ENCODE measurements at regions not wholly inside any gene's neighbourhood (a gene's known extent, or its start where the extent isn't known, plus 50 kb on each side); places are given as distances from the start of the nearest gene placed in this dataset.

DNA sequence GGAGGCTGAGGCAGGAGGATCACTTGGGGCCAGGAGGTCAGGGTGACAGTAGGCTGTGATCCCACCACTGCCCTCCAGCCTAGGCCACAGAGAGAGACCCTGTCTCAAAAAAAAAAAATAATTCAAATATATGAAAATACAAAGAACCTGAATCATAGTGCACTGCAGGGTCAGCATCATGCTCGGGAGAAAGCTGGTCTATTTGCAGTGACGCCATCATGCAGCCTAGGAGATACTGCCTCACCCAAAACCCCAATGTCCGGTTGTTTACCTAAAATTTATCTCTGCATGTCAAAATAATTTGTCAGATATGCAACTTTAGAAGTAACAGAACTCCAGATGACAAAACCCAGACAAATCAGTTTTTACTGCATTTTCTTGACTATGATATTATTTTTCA, 61.5 kb upstream of the ALKAL2 start:
- TF ChIP-seq, protein P1, sequence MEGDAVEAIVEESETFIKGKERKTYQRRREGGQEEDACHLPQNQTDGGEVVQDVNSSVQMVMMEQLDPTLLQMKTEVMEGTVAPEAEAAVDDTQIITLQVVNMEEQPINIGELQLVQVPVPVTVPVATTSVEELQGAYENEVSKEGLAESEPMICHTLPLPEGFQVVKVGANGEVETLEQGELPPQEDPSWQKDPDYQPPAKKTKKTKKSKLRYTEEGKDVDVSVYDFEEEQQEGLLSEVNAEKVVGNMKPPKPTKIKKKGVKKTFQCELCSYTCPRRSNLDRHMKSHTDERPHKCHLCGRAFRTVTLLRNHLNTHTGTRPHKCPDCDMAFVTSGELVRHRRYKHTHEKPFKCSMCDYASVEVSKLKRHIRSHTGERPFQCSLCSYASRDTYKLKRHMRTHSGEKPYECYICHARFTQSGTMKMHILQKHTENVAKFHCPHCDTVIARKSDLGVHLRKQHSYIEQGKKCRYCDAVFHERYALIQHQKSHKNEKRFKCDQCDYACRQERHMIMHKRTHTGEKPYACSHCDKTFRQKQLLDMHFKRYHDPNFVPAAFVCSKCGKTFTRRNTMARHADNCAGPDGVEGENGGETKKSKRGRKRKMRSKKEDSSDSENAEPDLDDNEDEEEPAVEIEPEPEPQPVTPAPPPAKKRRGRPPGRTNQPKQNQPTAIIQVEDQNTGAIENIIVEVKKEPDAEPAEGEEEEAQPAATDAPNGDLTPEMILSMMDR (conservative IDR thresholded peaks at IDR 0.05) = no peak
- no peak for TF ChIP-seq EZH2 (IDR thresholded peaks at IDR 0.05; ENCODE audit: low read depth)
- CTCF ChIA-PET = no interaction called here
- intact Hi-C loops (cut with micrococcal nuclease; ENCODE audit: unreplicated experiment) = no loop called here
- no peaks in the 10 kb centered on the region for H3F3A ChIP-seq (ENCODE audit: insufficient read depth, low read depth)
- no peak overlapping the region for H2AFZ ChIP-seq
- H3K27ac ChIP-seq = no peak overlapping the region
- no peaks in the 10 kb centered on the region for H3K4me1 ChIP-seq (replicated peaks; ENCODE audit: insufficient read depth)
- DNase-seq = no peak
- POLR2A ChIA-PET (ENCODE audit: unreplicated experiment) = no interaction called here
- H3K4me3 ChIP-seq = no peak overlapping the region
- H3K36me3 ChIP-seq (ENCODE audit: low read depth) = no peaks in the 10 kb centered on the region
- no TSS peak for BruUV-seq (replicated peaks)
- H3K79me2 ChIP-seq (ENCODE audit: low read depth) = no peaks in the 10 kb centered on the region
- no peaks in the 10 kb centered on the region for H3K9me3 ChIP-seq (ENCODE audit: insufficient read depth, low read depth)
- H3K9me2 ChIP-seq (ENCODE audit: insufficient read depth) = no peaks in the 10 kb centered on the region
- H3K4me2 ChIP-seq = no peak overlapping the region
- no peaks in the 10 kb centered on the region for H4K20me1 ChIP-seq (ENCODE audit: insufficient read depth)
- peaks cover 30% of the 10 kb centered on the region; the same call in 1 of the 2 replicates for H3K27me3 ChIP-seq (ENCODE audit: insufficient read depth, low read depth)

DNA sequence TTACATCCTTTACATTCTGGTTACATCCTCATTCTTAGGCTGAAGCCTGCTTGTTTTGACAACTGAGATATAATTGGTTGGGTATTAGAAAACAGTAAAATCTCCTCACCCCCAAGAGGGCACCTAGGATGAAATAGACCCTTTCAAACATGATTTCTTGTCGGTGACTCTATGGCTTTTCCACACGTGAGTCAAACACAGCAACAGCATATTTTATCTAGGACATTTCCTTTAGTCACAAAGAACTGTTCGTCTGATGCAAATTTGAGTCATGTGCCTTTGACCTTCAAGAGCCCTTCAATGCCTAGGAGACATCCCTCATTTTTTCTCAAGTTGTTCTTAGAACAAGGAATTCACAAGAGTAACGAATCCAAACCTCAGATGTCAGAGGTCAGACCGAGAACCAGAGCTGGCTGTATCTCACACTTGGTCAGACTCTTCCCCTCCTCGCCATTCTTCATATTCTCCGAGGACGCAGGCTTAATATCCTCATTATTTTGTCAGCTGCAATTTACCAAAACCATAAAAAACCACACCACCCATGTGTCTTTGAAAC, 60.5 kb upstream of the ALKAL2 start:
- no TSS peak for BruUV-seq (replicated peaks)

DNA sequence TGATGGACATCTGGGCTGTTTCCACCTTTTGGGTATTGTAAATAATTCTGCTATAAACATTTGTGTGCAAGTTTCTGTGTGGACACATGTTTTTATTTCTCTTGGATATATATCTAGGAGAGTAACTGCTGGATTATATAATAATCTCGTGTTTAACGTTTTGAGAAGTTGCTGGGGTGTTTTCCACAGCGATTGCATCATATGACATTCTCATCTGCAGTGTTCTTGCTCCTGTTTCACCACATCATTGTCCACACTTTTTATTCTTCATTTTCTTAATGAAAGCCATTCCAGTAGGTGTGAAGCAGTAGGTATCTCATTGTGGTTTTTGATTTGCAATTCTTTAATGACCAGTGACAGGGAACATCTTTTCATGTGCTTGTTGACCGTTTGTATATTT, 56.9 kb upstream of the ALKAL2 start:
- no peaks in the 10 kb centered on the region for H3F3A ChIP-seq (ENCODE audit: insufficient read depth, low read depth)
- no peak overlapping the region for H3K4me3 ChIP-seq
- H3K9me3 ChIP-seq (ENCODE audit: insufficient read depth, low read depth) = no peaks in the 10 kb centered on the region
- no peak overlapping the region for H3K4me2 ChIP-seq
- no peaks in the 10 kb centered on the region for H3K36me3 ChIP-seq (ENCODE audit: low read depth)
- H3K27ac ChIP-seq = no peak overlapping the region
- intact Hi-C loops (cut with micrococcal nuclease; ENCODE audit: unreplicated experiment) = no loop called here
- H3K79me2 ChIP-seq (ENCODE audit: low read depth) = no peaks in the 10 kb centered on the region
- TF ChIP-seq, protein P1 (conservative IDR thresholded peaks at IDR 0.05) = no peak
- no peak for TF ChIP-seq EZH2 (IDR thresholded peaks at IDR 0.05; ENCODE audit: low read depth)
- CTCF ChIA-PET = no interaction called here
- no TSS peak for BruUV-seq (replicated peaks)
- H4K20me1 ChIP-seq (ENCODE audit: insufficient read depth) = no peaks in the 10 kb centered on the region
- no peaks in the 10 kb centered on the region for H3K4me1 ChIP-seq (replicated peaks; ENCODE audit: insufficient read depth)
- POLR2A ChIA-PET (ENCODE audit: unreplicated experiment) = no interaction called here
- DNase-seq = no peak
- no peaks in the 10 kb centered on the region for H3K9me2 ChIP-seq (ENCODE audit: insufficient read depth)
- no peak overlapping the region for H2AFZ ChIP-seq
- H3K27me3 ChIP-seq (ENCODE audit: insufficient read depth, low read depth) = peaks cover 31% of the 10 kb centered on the region

More for the DNA sequence above, 60.5 kb upstream of the ALKAL2 start:
- ChIA-PET CTCF (no interaction called here), POLR2A (ENCODE audit: unreplicated experiment) (no interaction called here)
- Histone ChIP-seq H3F3A (ENCODE audit: insufficient read depth, low read depth) (no peaks in the 10 kb centered on the region), H3K4me3 (no peak overlapping the region), H3K4me1 (replicated peaks; ENCODE audit: insufficient read depth) (no peaks in the 10 kb centered on the region), H3K4me2 (no peak overlapping the region), H3K9me3 (ENCODE audit: insufficient read depth, low read depth) (no peaks in the 10 kb centered on the region), H3K36me3 (ENCODE audit: low read depth) (no peaks in the 10 kb centered on the region), H3K27me3 (ENCODE audit: insufficient read depth, low read depth) (peaks cover 30% of the 10 kb centered on the region; the same call in 1 of the 2 replicates), H3K9me2 (ENCODE audit: insufficient read depth) (no peaks in the 10 kb centered on the region), H3K79me2 (ENCODE audit: low read depth) (no peaks in the 10 kb centered on the region), H4K20me1 (ENCODE audit: insufficient read depth) (no peaks in the 10 kb centered on the region), H3K27ac (no peak overlapping the region), H2AFZ (no peak overlapping the region)
- TF ChIP-seq, protein P1 (conservative IDR thresholded peaks at IDR 0.05) = no peak
- no peak for TF ChIP-seq EZH2 (IDR thresholded peaks at IDR 0.05; ENCODE audit: low read depth)
- intact Hi-C loops (cut with micrococcal nuclease; ENCODE audit: unreplicated experiment) = no loop called here
- no peak for DNase-seq
